ENCODE measurements at regions not wholly inside any gene's neighbourhood (a gene's known extent, or its start where the extent isn't known, plus 50 kb on each side); places are given as distances from the start of the nearest gene placed in this dataset.

DNA sequence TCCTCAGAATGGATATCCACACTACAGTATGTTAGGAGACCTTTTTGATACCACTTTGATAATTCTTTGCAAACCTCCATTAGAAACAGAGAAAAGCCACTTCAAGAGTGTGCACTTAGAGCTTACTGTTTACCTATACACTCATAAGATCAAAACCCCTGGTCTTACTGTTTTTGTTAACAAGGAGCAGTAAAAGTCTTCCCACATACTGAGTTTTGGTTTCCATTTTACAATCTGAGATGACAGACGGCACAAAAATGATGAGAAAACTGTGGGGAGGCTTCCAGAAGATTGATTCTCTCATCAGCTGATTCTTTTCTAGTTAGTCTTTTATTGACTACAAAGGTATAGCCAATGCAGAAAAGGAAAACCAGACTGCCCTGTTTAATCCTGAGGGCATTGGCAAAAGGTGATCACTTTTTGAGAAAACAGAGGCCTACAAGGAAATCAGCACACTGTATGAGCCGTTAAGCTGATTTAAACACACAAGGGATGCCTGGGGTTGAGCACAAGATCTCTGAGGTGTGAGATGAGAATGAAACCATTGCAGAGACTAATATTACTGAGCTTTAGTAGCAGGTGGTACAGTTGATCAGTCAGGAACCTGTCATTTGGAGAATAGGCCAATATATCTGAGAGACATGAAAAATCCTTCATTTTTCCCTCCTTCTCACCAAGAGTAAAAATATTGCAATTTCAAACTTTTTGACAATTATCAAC, 368.6 kb downstream of the GRB14 start:
- H3K27me3 ChIP-seq (ENCODE audit: control insufficient read depth in 2 of 2, insufficient read depth in 2 of 2, low read length in 2 of 2) = peaks cover 0 to 2% of the 10 kb centered on the region in 2 experiments
- ChIA-PET CTCF (no interaction called here), POLR2A (no interaction called here)
- no peak overlapping the region for H2AFZ ChIP-seq (ENCODE audit: low read depth, low read length)
- no TSS peak for BruUV-seq (replicated peaks)
- no peaks in the 10 kb centered on the region for H3K79me2 ChIP-seq (ENCODE audit: control insufficient read depth, insufficient read depth, low read length)
- FAIRE-seq = no peak
- no peak overlapping the region for H3K4me3 ChIP-seq (replicated peaks in 1 of 3; ENCODE audit: insufficient read depth in 1 of 3, low read depth in 1 of 3, low read length in 3 of 3)
- no peak overlapping the region for H3K4me2 ChIP-seq (ENCODE audit: insufficient read depth, low read length)
- no peak for TF ChIP-seq MYC (IDR thresholded peaks at IDR 0.05; ENCODE audit: low read depth, low read length)
- TF ChIP-seq POLR2A (IDR thresholded peaks at IDR 0.05; ENCODE audit: low read depth, low read length) = no peak
- no peak for TF ChIP-seq FOS (IDR thresholded peaks at IDR 0.05; ENCODE audit: borderline replicate concordance, insufficient read depth, low read length)
- no peak for TF ChIP-seq EZH2 (IDR thresholded peaks at IDR 0.05; ENCODE audit: borderline replicate concordance, low read depth, low read length, severe bottlenecking)
- TF ChIP-seq, protein P1, sequence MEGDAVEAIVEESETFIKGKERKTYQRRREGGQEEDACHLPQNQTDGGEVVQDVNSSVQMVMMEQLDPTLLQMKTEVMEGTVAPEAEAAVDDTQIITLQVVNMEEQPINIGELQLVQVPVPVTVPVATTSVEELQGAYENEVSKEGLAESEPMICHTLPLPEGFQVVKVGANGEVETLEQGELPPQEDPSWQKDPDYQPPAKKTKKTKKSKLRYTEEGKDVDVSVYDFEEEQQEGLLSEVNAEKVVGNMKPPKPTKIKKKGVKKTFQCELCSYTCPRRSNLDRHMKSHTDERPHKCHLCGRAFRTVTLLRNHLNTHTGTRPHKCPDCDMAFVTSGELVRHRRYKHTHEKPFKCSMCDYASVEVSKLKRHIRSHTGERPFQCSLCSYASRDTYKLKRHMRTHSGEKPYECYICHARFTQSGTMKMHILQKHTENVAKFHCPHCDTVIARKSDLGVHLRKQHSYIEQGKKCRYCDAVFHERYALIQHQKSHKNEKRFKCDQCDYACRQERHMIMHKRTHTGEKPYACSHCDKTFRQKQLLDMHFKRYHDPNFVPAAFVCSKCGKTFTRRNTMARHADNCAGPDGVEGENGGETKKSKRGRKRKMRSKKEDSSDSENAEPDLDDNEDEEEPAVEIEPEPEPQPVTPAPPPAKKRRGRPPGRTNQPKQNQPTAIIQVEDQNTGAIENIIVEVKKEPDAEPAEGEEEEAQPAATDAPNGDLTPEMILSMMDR (IDR thresholded peaks at IDR 0.05; ENCODE audit: extremely low read depth in 1 of 2, insufficient read depth in 1 of 2, low read depth in 1 of 2, low read length in 2 of 2) = no peak
- TF ChIP-seq, protein P2, sequence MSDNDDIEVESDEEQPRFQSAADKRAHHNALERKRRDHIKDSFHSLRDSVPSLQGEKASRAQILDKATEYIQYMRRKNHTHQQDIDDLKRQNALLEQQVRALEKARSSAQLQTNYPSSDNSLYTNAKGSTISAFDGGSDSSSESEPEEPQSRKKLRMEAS (IDR thresholded peaks at IDR 0.05; ENCODE audit: insufficient read depth, insufficient read length) = no peak
- no peak for TF ChIP-seq GATA2 (IDR thresholded peaks at IDR 0.05; ENCODE audit: insufficient read depth, insufficient read length, low read depth, low read length)
- TF ChIP-seq JUN (IDR thresholded peaks at IDR 0.05; ENCODE audit: borderline replicate concordance, insufficient read depth, insufficient read length, low read depth) = no peak
- no peak for TF ChIP-seq POLR2AphosphoS5 (IDR thresholded peaks at IDR 0.05; ENCODE audit: insufficient read depth, low read depth, low read length)
- dilution Hi-C loops (cut with MboI; ENCODE audit: extremely low pct_ligation_motif_present, low sequenced_read_pairs) = no loop called here
- intact Hi-C loops (cut with micrococcal nuclease) = no loop called here
- no peaks in the 10 kb centered on the region for H3K9me1 ChIP-seq (replicated peaks; ENCODE audit: control insufficient read depth, extremely low read depth, insufficient read depth, low read length)
- no peaks in the 10 kb centered on the region for H3K36me3 ChIP-seq (ENCODE audit: control insufficient read depth in 2 of 2, extremely low read depth in 1 of 2, insufficient read depth in 2 of 2, low read length in 2 of 2)
- H3K9ac ChIP-seq (replicated peaks; ENCODE audit: extremely low read depth, insufficient read depth, low read length) = no peak overlapping the region
- H3K9me3 ChIP-seq (replicated peaks; ENCODE audit: control insufficient read depth, insufficient read depth, low read length) = no peaks in the 10 kb centered on the region
- H3K4me1 ChIP-seq (ENCODE audit: control insufficient read depth, extremely low read depth, insufficient read depth, low read length) = no peaks in the 10 kb centered on the region
- H3K27ac ChIP-seq (ENCODE audit: insufficient read depth, low read depth, low read length) = no peak overlapping the region
- no peak for DNase-seq (ENCODE audit: low read depth, low spot score)
- no peaks in the 10 kb centered on the region for H4K20me1 ChIP-seq (replicated peaks; ENCODE audit: control insufficient read depth, extremely low read depth, insufficient read depth, low read length)

Measured in endothelial cell of umbilical vein (primary cell).